ENCODE measurements at regions not wholly inside any gene's neighbourhood (a gene's known extent, or its start where the extent isn't known, plus 50 kb on each side); places are given as distances from the start of the nearest gene placed in this dataset.

GRCh38 chr15:69725275-69725674, 272.7 kb downstream of the RPLP1 start:
- Histone ChIP-seq H4K20me1 (ENCODE audit: control insufficient read depth, insufficient read depth, low read depth, low read length) (no peaks in the 10 kb centered on the region), H3K4me3 (ENCODE audit: low read length) (no peak overlapping the region), H3K4me1 (ENCODE audit: control insufficient read depth, low read length) (no peaks in the 10 kb centered on the region), H3K4me2 (ENCODE audit: low read length) (no peak overlapping the region), H3K79me2 (ENCODE audit: control insufficient read depth, low read length) (no peaks in the 10 kb centered on the region), H3K9me2 (replicated peaks; ENCODE audit: control insufficient read depth, low read length) (no peaks in the 10 kb centered on the region), H3F3A (ENCODE audit: control insufficient read depth, insufficient read depth) (no peaks in the 10 kb centered on the region), H3K27ac (ENCODE audit: low read depth, low read length) (no peak overlapping the region), H3K9me3 (ENCODE audit: control insufficient read depth, insufficient read depth, low read length) (no peaks in the 10 kb centered on the region), H3K36me3 (ENCODE audit: control insufficient read depth, low read length) (no peaks in the 10 kb centered on the region), H3K27me3 (ENCODE audit: control insufficient read depth, low read length) (peaks cover 46% of the 10 kb centered on the region)
- TF ChIP-seq EZH2phosphoT487 (IDR thresholded peaks at IDR 0.05; ENCODE audit: borderline replicate concordance, low read length) (no peak), CTCF (IDR thresholded peaks at IDR 0.05; ENCODE audit: low read depth, low read length, poor library complexity, severe bottlenecking) (no peak)

GRCh38 chr15:69725957-69726356, 273.3 kb downstream of the RPLP1 start:
- H3K79me2 ChIP-seq (ENCODE audit: control insufficient read depth, low read length) = no peaks in the 10 kb centered on the region
- H3K4me3 ChIP-seq (ENCODE audit: low read length) = no peak overlapping the region
- no peaks in the 10 kb centered on the region for H4K20me1 ChIP-seq (ENCODE audit: control insufficient read depth, insufficient read depth, low read depth, low read length)
- no peak for TF ChIP-seq CTCF (IDR thresholded peaks at IDR 0.05; ENCODE audit: low read depth, low read length, poor library complexity, severe bottlenecking)
- TF ChIP-seq EZH2phosphoT487 (IDR thresholded peaks at IDR 0.05; ENCODE audit: borderline replicate concordance, low read length) = no peak
- no peaks in the 10 kb centered on the region for H3F3A ChIP-seq (ENCODE audit: control insufficient read depth, insufficient read depth)
- no peaks in the 10 kb centered on the region for H3K4me1 ChIP-seq (ENCODE audit: control insufficient read depth, low read length)
- no peak overlapping the region for H3K27ac ChIP-seq (ENCODE audit: low read depth, low read length)
- no peak overlapping the region for H3K4me2 ChIP-seq (ENCODE audit: low read length)
- H3K9me2 ChIP-seq (replicated peaks; ENCODE audit: control insufficient read depth, low read length) = no peaks in the 10 kb centered on the region
- no peaks in the 10 kb centered on the region for H3K9me3 ChIP-seq (ENCODE audit: control insufficient read depth, insufficient read depth, low read length)
- no peaks in the 10 kb centered on the region for H3K36me3 ChIP-seq (ENCODE audit: control insufficient read depth, low read length)
- peaks cover 40% of the 10 kb centered on the region for H3K27me3 ChIP-seq (ENCODE audit: control insufficient read depth, low read length)

GRCh38 chr15:69727121-69727924, 274.7 kb downstream of the RPLP1 start:
- H3K9me2 ChIP-seq (replicated peaks; ENCODE audit: control insufficient read depth, low read length) = no peaks in the 10 kb centered on the region

More at GRCh38 chr15:69727121-69727924, 274.7 kb downstream of the RPLP1 start:
- Histone ChIP-seq H3K4me3 (ENCODE audit: low read length) (no peak overlapping the region), H3F3A (ENCODE audit: control insufficient read depth, insufficient read depth) (no peaks in the 10 kb centered on the region), H3K27ac (ENCODE audit: low read depth, low read length) (no peak overlapping the region), H3K4me2 (ENCODE audit: low read length) (no peak overlapping the region), H3K9me3 (ENCODE audit: control insufficient read depth, insufficient read depth, low read length) (no peaks in the 10 kb centered on the region), H3K79me2 (ENCODE audit: control insufficient read depth, low read length) (no peaks in the 10 kb centered on the region), H3K4me1 (ENCODE audit: control insufficient read depth, low read length) (no peaks in the 10 kb centered on the region), H3K27me3 (ENCODE audit: control insufficient read depth, low read length) (peaks cover 35% of the 10 kb centered on the region), H4K20me1 (ENCODE audit: control insufficient read depth, insufficient read depth, low read depth, low read length) (no peaks in the 10 kb centered on the region), H3K36me3 (ENCODE audit: control insufficient read depth, low read length) (no peaks in the 10 kb centered on the region)
- TF ChIP-seq CTCF (IDR thresholded peaks at IDR 0.05; ENCODE audit: low read depth, low read length, poor library complexity, severe bottlenecking) = no peak
- no peak for TF ChIP-seq EZH2phosphoT487 (IDR thresholded peaks at IDR 0.05; ENCODE audit: borderline replicate concordance, low read length)

Data from DOHH2 (cell line).